ENCODE measurements at regions not wholly inside any gene's neighbourhood (a gene's known extent, or its start where the extent isn't known, plus 50 kb on each side); places are given as distances from the start of the nearest gene placed in this dataset.
A peak's percentile ranks its signal among the peaks of the same experiment; 100 is the strongest.
"Not testable (repeated sequence)": the region's sequence is repeated elsewhere in the genome, so short reads cannot be mapped to it uniquely, and the experiment has no call there.

- no peak overlapping the region for H3K4me2 ChIP-seq (ENCODE audit: extremely low read depth, insufficient read depth, low read length)
- no peak overlapping the region for H3K4me3 ChIP-seq (replicated peaks in 1 of 4; ENCODE audit: control extremely low read depth in 1 of 4, insufficient read depth in 1 of 4, low read depth in 3 of 4, low read length in 4 of 4)
- H2AFZ ChIP-seq (ENCODE audit: low read length): no peak overlapping the region
- no peaks in the 10 kb centered on the region for H3K36me3 ChIP-seq (ENCODE audit: control insufficient read depth, insufficient read depth, low read length)
- H3K4me1 ChIP-seq (ENCODE audit: control insufficient read depth, extremely low read depth, insufficient read depth, low read length): no peaks in the 10 kb centered on the region
- no peaks in the 10 kb centered on the region for H3K79me2 ChIP-seq (ENCODE audit: control insufficient read depth, insufficient read depth, low read length)
- no peak overlapping the region for H3K9ac ChIP-seq (ENCODE audit: insufficient read depth, low read length)
- H3K9me3 ChIP-seq (ENCODE audit: control insufficient read depth, insufficient read depth, low read depth, low read length): no peaks in the 10 kb centered on the region
- H4K20me1 ChIP-seq (ENCODE audit: control insufficient read depth, extremely low read depth, insufficient read depth, low read length): no peaks in the 10 kb centered on the region
- no peaks in the 10 kb centered on the region for H3K27me3 ChIP-seq (ENCODE audit: control insufficient read depth, insufficient read depth, low read length)
- no peak overlapping the region for H3K27ac ChIP-seq (ENCODE audit: insufficient read depth, low read length)
- TF ChIP-seq CTCF (conservative IDR thresholded peaks at IDR 0.05 in 1 of 2, IDR thresholded peaks at IDR 0.05 in 1 of 2; ENCODE audit: low read depth in 1 of 2, low read length in 2 of 2) (no peak), EZH2 (IDR thresholded peaks at IDR 0.05; ENCODE audit: low read length, missing control alignments) (no peak)
- DNase-seq (ENCODE audit: low read depth in 2 of 2): no peak
Measured at GRCh38 chr5:50501491-50502228, 60.6 kb upstream of the EMB start.

GRCh38 chr5:50513028-50513457 lies 72.0 kb upstream of the EMB start:
- not testable (repeated sequence) for H3K9ac ChIP-seq (ENCODE audit: insufficient read depth, low read length); H3K4me3 ChIP-seq (replicated peaks in 1 of 4; ENCODE audit: control extremely low read depth in 1 of 4, insufficient read depth in 1 of 4, low read depth in 3 of 4, low read length in 4 of 4); H3K27me3 ChIP-seq (ENCODE audit: control insufficient read depth, insufficient read depth, low read length); H3K27ac ChIP-seq (ENCODE audit: insufficient read depth, low read length); H4K20me1 ChIP-seq (ENCODE audit: control insufficient read depth, extremely low read depth, insufficient read depth, low read length); H3K9me3 ChIP-seq (ENCODE audit: control insufficient read depth, insufficient read depth, low read depth, low read length); H3K4me2 ChIP-seq (ENCODE audit: extremely low read depth, insufficient read depth, low read length); H3K36me3 ChIP-seq (ENCODE audit: control insufficient read depth, insufficient read depth, low read length); H3K79me2 ChIP-seq (ENCODE audit: control insufficient read depth, insufficient read depth, low read length); H3K4me1 ChIP-seq (ENCODE audit: control insufficient read depth, extremely low read depth, insufficient read depth, low read length); H2AFZ ChIP-seq (ENCODE audit: low read length)
- TF ChIP-seq CTCF (conservative IDR thresholded peaks at IDR 0.05 in 1 of 2, IDR thresholded peaks at IDR 0.05 in 1 of 2; ENCODE audit: low read depth in 1 of 2, low read length in 2 of 2): peak in 1 of 2 donors; percentile 27
- DNase-seq (ENCODE audit: low read depth in 2 of 2): peak in 1 of 2 donors; percentile 5

GRCh38 chr5:50521060-50521459 lies 80.0 kb upstream of the EMB start:
- not testable (repeated sequence) for H3K4me3 ChIP-seq (replicated peaks in 1 of 4; ENCODE audit: control extremely low read depth in 1 of 4, insufficient read depth in 1 of 4, low read depth in 3 of 4, low read length in 4 of 4); DNase-seq (ENCODE audit: low read depth in 2 of 2); H3K36me3 ChIP-seq (ENCODE audit: control insufficient read depth, insufficient read depth, low read length); H3K79me2 ChIP-seq (ENCODE audit: control insufficient read depth, insufficient read depth, low read length); H3K9ac ChIP-seq (ENCODE audit: insufficient read depth, low read length); H3K9me3 ChIP-seq (ENCODE audit: control insufficient read depth, insufficient read depth, low read depth, low read length); H4K20me1 ChIP-seq (ENCODE audit: control insufficient read depth, extremely low read depth, insufficient read depth, low read length); H3K4me1 ChIP-seq (ENCODE audit: control insufficient read depth, extremely low read depth, insufficient read depth, low read length); H2AFZ ChIP-seq (ENCODE audit: low read length); H3K27me3 ChIP-seq (ENCODE audit: control insufficient read depth, insufficient read depth, low read length); H3K4me2 ChIP-seq (ENCODE audit: extremely low read depth, insufficient read depth, low read length); H3K27ac ChIP-seq (ENCODE audit: insufficient read depth, low read length)

GRCh38 chr5:50527514-50528060 lies 86.5 kb upstream of the EMB start:
- H3K27me3 ChIP-seq (ENCODE audit: control insufficient read depth, insufficient read depth, low read length); H3K4me3 ChIP-seq (replicated peaks in 1 of 4; ENCODE audit: control extremely low read depth in 1 of 4, insufficient read depth in 1 of 4, low read depth in 3 of 4, low read length in 4 of 4); H3K9me3 ChIP-seq (ENCODE audit: control insufficient read depth, insufficient read depth, low read depth, low read length); H2AFZ ChIP-seq (ENCODE audit: low read length); H3K4me1 ChIP-seq (ENCODE audit: control insufficient read depth, extremely low read depth, insufficient read depth, low read length); H4K20me1 ChIP-seq (ENCODE audit: control insufficient read depth, extremely low read depth, insufficient read depth, low read length); H3K79me2 ChIP-seq (ENCODE audit: control insufficient read depth, insufficient read depth, low read length); H3K27ac ChIP-seq (ENCODE audit: insufficient read depth, low read length); H3K9ac ChIP-seq (ENCODE audit: insufficient read depth, low read length); H3K4me2 ChIP-seq (ENCODE audit: extremely low read depth, insufficient read depth, low read length); H3K36me3 ChIP-seq (ENCODE audit: control insufficient read depth, insufficient read depth, low read length); DNase-seq (ENCODE audit: low read depth in 2 of 2): not testable (repeated sequence)

All from fibroblast of lung (primary cell).